ENCODE measurements at regions not wholly inside any gene's neighbourhood (a gene's known extent, or its start where the extent isn't known, plus 50 kb on each side); places are given as distances from the start of the nearest gene placed in this dataset.

GRCh38 chr7:118330388-118330787 lies 105.9 kb downstream of the ANKRD7 start:
- TF ChIP-seq POLR2A (IDR thresholded peaks at IDR 0.05; ENCODE audit: low read depth, low read length) (no peak), POLR2AphosphoS5 (IDR thresholded peaks at IDR 0.05; ENCODE audit: low read depth, low read length) (no peak)
